HG02759 (cell line): ENCODE measurements at regions not wholly inside any gene's neighbourhood (a gene's known extent, or its start where the extent isn't known, plus 50 kb on each side); places are given as distances from the start of the nearest gene placed in this dataset.
"Not testable (repeated sequence)": the region's sequence is repeated elsewhere in the genome, so short reads cannot be mapped to it uniquely, and the experiment has no call there.

Experiments
- ATAC-seq: cut with Tn5 transposase; IDR thresholded peaks from one replicate; pipeline ENCODE4 v1.9.1; 2021; ENCODE audit warnings: mild to moderate bottlenecking, moderate library complexity; ENCODE audit not compliant: unreplicated experiment

DNA sequence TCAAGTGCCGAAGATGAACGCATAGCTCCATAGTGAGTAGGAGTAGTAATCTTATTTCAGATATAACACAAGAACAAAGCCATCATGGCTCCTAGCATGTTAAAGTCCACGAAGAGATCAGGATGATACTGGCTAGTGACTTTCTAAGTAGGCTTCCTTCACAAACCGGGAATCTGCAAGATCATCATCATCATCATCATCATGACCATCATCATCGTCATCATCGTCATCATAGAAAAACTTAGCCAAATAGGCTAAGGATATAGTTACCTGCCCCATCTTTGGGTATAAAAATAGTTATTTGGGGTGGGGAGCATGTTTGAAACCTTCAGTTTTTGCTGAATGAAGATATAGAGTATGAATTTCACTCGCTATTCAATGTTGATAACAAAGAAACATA, 57.9 kb downstream of the PYDC2 start:
- no peak for ATAC-seq

DNA sequence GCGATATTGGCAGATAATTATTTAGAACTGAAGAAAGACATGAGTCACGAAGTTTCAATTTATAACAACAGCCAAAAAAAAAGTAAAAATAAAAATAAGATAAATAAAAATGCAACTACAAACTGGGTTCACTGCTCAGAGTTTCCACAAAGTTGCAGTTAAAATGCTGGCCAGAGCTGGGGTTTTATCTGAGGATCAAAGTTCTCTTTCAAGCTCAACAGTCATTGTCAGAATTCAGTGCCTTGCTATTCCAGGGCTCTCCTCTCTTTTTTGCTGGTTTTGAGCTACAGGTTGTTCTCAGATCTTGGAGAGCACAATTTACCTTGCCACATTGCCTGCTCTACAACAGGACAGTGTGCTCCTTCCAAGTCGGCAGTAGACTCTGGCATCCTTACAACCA, 60.1 kb downstream of the PYDC2 start:
- ATAC-seq = no peak

DNA sequence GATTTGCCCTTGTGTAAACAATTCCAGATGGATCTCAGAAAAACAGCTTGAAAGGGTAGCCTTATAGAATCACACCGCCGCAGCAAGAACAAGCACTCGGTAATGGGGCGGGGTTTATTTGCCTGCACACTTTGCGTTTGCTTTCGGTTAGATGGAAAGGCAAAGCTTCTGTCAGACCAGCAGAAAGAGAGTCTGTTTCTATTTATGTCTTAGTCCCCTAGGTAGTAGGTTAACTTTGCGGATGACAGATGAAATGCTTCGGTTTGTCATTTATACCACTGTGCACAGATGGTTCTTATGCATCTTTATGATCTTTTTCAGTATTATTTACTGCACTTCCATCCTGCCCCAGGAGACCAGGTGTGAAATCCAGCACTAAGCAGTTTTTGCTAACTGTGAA, 62.2 kb downstream of the PYDC2 start:
- ATAC-seq = no peak

DNA sequence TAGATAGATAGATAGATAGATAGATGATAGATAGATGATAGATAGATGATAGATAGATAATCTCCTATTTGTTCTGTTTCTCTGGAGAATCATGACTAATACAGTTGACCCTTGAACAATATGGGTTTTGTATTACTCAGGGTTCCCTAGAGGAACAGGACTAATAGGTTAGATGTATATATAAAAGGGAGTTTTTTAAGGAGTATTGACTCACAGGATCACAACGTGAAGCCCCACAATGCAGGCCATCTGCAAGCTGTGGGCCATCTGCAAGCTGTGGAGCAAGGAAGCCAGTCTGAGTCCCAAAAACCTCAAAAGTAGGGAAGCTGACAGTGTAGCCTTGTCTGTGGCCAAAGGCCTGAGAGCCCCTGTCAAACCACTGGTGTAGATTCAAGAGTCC, 67.6 kb downstream of the PYDC2 start:
- ATAC-seq = no peak

DNA sequence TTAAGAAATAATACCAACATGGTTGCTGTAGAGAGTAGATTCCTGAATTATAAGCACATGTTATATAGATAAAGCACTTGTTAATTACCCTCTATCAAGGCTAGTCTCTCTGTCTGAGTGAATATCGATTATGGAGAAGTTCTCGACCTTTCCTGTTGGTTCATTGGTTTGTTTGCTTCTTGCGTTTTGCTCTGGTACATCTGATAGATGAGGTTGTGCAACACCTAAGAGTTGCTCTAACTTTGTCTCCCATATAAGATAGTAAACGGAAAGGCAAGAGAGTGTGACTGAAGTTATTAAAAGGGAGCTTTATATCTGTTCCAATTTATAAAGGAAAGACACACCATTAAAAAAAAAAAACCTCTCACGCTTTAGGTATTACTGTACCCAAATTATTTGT, 69.0 kb downstream of the PYDC2 start:
- no peak for ATAC-seq

DNA sequence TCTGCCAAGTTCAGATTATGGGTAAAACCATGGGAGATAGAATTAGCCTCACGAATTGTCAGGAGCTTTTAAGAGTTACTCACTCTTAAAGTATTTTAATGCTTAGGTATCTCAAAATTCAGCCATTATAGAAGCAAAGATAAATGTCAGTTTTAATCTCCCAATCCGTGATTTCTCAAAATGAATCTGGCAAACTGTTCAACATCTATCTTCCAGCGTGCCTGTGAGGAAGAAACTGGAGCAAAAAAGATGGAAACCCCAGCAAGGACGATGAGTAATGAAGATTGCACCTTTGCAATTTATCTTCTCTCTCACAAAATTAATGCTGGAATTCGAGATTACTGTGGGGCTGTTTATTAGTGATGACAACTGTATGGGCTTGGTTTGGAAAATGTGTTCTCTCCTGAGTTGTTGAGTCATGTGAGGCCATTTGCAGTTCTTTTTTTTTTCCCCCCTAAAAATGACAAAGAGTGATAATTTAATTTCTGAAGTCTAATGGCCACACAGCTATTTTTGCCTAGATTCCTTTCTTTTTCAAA, 70.5 kb downstream of the PYDC2 start:
- ATAC-seq = no peak

DNA sequence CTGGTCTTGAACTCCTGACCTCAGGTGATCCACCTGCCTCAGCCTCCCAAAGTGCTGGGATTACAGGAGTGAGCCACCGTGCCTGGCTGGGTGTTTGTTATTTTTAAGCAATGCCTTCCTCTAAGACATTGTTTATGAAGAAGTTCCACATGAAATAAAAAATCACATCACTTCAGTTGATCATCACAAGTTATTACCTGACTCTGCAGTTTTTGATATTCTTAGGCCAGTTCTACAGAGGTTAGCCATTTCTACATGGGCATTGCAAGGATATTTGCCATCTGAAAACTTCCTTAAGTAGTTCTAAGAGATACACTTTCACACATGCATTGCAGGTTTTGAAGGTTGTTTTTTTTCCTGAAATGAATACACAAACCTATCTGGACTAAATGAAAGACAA, 82.1 kb downstream of the PYDC2 start:
- ATAC-seq = no peak

DNA sequence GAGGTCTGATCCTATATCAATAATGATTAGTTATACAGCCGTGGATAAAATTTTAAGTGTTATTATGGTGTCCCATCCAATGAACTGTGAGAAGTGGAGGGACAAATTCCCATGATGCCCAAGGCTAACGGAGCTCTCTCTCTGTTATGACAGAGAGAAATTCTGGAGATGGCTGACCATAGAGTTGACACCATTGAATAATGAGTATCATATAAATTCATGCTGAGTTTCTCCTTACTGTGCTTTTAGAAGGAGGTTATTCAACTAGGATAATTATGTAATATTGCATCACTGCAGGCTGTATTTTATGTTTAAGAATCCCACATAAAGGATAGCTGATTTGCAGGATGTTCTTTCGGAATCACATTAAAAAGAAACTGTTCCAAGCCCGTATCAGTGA, 82.9 kb downstream of the PYDC2 start:
- no peak for ATAC-seq

DNA sequence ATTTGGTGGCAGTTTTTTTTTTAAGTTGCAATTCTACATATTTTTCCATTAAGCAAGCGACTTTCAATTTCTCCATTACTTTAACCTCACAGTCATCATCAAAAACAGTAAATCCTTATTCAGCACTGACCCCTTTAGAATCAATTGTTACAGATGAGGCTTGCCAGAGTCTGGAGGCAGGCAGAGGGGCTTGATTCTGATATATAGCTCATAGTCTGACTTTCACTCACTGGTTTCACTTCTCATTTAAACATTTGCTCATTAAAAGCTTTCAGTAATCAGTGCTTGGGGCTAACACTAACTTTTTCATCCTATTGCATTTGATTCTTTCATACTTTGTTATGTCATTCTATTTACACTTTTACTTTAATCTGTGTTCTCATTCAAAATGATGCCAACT, 88.4 kb downstream of the PYDC2 start:
- ATAC-seq = no peak

DNA sequence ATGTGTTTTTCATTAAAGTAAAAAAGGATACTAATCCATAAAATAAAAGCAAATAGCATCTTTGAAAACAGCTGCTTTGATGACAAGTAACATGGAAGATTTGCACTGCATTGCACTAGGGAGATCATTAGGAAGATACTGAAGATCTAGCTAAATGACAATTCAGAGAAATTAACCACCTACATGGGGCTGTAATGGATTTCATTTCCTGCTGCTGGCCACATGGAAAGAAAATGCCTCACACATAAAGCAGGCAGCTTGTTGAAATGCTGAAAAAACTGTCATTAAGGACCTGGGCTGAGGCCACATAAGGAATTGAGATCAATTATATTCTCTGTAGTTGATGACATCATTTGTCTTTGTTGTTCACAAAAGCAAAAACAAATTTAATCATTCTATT, 94.1 kb downstream of the PYDC2 start:
- no peak for ATAC-seq

DNA sequence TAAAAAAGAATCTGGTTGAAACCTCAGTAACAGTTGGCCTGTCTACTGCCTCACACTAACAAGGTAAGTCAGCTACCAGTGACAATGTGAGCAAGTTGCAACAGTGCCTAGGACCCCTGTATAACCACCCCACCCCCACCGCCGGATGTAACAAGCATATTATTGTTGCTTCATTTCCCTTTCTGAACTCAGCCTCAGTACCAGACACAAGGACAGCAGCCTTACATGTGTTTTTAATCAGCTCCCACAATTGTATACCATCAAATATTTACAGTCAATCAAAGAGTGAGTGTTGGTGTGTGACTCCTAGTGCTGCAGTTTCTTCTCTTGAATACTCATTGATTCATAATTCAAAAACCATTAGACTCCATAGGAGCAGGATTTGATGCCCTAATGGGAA, 96.4 kb downstream of the PYDC2 start:
- no peak for ATAC-seq

DNA sequence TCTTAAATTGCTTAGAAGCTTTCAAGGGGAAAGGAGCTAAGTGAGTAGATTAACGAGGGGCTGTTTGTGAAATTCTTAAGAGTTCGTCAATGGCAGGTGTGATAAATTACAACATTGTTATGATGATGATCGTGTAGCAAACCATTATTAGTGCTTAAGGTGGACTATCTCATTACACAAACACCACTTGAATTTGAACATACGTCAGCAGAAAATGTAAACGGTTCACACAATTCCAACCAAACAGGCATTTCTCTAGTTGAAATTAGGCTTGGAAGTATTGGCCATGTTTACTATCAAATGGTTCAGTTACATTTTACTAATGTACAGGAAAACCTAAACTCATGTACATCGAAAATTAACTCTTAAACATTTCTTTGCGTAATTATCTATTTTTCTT, 102.8 kb downstream of the PYDC2 start:
- no peak for ATAC-seq

DNA sequence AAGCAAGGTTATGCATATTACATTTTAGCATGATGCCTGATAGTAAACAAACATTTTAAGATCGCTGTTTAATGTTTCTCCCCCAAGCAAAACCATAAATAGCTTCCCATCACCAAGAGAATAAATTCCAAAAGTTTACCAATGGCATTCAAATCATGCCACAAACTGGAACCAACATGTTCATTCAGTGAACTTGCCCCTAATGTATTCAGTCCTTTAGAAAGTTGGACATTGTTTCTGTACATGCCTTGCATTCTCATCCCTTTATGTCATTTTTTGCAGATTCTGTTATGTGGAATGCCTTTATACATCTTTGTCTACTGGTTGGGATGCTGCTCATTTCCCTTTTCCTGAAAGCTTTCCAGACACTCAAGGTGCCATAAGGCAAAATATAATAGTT, 105.5 kb downstream of the PYDC2 start:
- ATAC-seq = no peak

DNA sequence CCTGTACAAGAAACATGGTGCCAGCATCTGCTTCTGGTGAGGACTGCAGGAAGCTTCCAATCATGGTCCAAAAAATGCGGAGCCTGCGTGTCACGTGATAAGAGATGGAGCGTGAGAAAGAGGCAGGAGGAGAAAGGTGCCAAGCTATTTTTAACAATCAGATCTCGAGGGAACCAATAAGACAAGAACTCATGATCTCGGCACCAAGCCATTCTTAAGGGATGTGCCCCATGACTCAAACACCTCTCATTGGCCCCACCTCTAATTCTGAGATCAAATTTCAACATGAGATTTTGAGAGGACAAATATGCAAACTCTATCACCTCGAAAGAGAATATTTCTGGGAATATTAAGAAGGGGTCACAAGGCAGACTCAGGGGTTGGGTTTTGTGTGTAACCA, 107.2 kb downstream of the PYDC2 start:
- no peak for ATAC-seq

DNA sequence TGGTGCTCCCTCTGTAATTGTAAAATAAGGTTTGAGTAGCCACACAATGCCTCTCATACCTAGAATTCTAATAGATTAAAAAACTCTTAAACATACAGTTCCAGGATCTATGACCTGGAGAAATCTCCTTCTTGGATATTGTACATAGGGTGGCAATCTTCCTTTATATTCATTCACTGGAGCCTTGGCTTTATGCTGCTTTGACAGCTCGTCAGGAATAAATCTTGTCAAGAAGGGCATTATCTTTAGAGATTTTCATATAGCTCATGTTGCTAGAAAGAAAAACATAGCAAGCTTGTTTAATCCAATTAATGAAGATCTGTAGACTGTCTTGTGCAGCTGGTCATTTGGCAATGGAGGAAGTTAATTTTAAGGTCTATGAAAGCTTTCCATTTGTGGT, 131.1 kb downstream of the PYDC2 start:
- ATAC-seq = no peak

DNA sequence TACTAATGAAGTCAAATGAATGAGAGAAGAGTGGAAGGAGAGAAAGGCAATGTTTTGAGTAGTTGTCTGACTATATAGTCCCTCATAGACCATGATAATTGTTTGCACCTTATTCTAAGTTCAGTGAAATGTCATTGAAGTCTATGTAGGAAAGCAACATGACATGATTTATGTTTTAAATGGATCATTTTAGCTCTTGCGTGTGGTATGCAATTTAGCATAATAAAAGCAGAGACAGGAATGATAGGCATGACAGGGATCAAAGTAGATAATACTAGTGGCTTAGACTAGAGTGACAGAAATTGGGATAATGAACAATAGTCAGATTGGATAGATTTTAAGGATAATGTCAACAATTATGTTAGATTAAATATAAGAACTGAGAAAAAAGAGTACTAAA, 132.5 kb downstream of the PYDC2 start:
- no peak for ATAC-seq

DNA sequence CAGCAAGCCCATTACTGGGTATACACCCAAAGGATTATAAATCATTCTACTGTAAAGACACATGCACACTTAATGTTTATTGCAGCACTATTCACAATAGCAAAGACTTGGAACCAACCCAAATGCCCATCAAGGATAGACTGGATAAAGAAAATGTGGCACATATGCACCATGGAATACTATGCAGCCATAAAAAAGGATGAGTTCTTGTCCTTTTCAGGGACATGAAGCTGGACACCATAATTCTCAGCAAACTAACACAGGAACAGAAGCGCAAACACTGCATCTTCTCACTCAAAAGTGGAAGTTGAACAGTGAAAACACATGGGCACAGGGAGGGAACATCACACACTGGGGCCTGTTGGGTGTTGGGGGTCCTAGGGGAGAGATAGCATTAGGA, 154.5 kb downstream of the PYDC2 start:
- not testable (repeated sequence) for ATAC-seq

DNA sequence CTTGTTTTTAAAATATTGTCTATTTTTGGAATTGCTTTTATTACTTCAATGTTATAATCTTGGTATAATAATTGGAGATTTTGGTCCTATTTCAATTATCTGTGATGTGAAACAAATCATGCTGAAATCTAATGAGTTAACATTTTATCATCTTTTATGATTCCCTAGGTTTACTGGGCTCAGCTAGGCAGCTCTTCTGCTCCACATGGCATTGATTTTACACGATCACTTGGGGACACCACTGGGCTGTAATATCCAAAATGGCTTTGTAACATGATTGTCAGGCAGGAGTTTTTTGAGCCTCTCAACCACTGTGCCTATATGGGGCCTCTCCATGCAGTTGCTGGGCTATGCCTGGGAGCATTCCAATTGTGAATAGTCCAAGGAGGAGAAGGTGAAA, 163.3 kb downstream of the PYDC2 start:
- no peak for ATAC-seq

DNA sequence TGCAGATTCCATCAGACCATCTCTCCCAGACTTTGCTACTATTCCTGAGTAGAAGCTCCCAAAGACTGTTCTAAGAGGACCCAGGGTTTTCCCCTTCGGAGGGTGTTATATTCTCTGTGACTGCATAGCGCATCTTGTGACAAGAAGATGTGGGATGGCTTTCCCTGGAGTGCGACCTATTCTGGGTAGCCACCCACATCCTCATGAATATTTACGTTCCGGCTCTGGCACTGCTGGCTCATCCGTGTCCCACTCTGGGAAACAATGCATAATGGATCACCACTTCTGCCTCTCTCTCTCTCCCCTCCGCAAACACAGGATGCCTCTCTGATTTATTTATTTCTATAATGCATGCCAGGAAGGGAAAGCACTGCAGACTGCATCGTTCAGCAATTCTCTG, 166.1 kb downstream of the PYDC2 start:
- no peak for ATAC-seq

DNA sequence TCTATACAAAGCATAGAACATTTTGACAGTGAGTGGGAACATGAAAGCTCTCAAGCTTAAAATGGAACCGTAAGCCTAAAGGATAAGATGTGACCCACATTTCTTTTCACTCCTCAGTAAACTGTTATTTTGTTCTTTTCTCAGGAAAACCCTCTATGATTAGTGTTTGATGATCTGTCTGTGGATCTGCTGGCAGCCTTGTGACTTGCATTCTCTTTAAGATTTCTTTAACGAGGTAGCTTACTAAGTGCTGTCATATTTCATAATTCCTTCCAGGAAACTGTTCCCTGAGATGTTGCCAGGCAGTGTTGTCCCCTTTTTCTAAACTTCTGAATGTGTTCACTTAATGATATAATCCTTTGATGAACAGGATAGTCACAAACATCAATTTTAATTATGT, 167.6 kb downstream of the PYDC2 start:
- ATAC-seq = no peak

DNA sequence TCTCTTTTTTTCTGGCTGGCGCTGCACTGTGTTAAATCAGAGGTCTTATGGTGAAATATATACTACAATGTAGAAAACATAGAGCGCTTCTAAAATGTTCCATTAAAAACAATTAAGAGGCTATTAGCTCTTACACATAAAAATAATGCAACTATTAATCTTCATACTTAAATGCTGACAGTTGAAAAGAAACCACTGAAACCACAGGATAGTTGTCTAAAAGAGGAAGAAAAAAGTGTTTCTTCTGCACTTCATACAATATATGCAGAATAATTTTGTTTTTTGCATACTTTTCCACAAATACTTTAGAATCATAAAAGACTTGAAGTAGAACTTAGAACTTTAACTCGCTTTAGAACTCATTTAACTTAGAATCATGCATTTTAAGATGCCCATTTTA, 170.5 kb downstream of the PYDC2 start:
- no peak for ATAC-seq

DNA sequence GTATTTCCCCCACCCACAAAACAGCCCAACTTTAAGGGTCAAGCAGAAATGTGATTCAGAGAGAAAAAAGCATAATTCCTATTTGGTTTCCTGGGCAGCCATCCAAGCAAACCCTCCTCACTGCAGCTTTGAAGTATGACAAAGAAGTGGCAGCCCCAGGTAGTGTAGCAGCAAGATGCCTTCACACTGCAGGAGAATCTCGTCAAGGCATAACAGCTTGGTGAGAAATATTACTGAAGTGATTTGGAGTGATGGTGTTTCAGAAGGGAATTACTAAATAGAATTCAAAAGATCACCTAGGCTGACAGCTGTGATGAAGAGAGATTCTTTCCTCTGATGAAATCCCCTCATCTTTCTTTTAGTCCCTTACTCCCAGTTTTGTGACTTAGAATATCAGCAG, 173.9 kb downstream of the PYDC2 start:
- ATAC-seq = no peak

DNA sequence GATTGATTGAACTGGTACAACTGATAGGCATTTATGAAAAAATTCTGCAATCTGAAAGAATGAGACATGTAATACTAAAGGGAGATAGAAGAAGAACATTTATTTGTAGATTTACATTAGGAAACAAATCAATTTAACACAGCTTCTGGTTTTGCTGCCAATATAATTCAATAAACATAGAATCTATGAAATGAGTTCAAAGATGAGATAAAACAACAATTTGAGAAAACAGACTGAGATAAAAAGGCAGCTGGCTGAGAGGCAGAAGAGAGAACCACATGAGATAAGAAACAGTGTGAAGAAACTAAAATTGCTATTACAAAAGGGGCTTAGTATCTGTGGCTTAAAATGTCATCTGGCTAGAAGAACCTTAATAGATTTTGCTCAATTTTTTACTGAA, 176.6 kb downstream of the PYDC2 start:
- no peak for ATAC-seq

DNA sequence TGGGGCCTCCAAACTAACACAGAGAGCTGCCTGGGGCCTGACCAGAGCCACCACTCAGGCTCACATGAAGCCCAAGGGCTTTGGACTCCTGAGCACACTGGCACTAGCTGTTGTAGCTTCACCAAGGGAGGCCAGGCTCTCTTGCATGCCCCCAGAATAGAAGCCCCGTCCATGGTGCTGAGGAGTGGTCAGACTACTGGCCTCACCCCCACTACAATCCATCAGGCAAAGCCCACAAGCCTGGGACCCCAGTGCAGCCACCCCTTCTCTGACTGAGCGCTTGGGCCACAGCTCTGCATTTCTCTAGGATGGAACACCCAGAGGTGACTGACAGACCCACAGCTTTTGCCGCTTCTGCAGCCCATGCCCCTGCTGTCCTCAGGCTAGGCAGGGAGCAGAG, 180.8 kb downstream of the PYDC2 start:
- no peak for ATAC-seq
